Liver (tissue), 8 donors: ENCODE measurements at regions not wholly inside any gene's neighbourhood (a gene's known extent, or its start where the extent isn't known, plus 50 kb on each side); places are given as distances from the start of the nearest gene placed in this dataset.

Source experiments
- DNase-seq: peaks from one replicate; pipeline ENCODE4 v3.0.0-alpha.2; 2017; ENCODE audit warnings: low spot score
- H3K27ac ChIP-seq, 2 donors: one replicate each; pipeline ENCODE4 v1.7.0; 2013; ENCODE audit warnings: inconsistent platforms in 2 of 2, low read length in 2 of 2, control low read depth in 1 of 2, low read depth in 1 of 2, mild to moderate bottlenecking in 1 of 2
- H3K27me3 ChIP-seq, 4 donors: one replicate each; pipeline versions ENCODE4 v1.6.1 to v1.7.0; 2013; ENCODE audit warnings: low read length in 3 of 4, inconsistent platforms in 1 of 4, mild to moderate bottlenecking in 1 of 4, moderate library complexity in 1 of 4; ENCODE audit not compliant: control insufficient read depth in 4 of 4, insufficient read depth in 4 of 4
- H3K36me3 ChIP-seq, 4 donors: one replicate each; pipeline versions ENCODE4 v1.6.1 to v1.7.0; 2013; ENCODE audit warnings: low read length in 3 of 4, mild to moderate bottlenecking in 3 of 4, low read depth in 1 of 4, moderate library complexity in 1 of 4; ENCODE audit not compliant: control insufficient read depth in 4 of 4, insufficient read depth in 3 of 4
- H3K4me1 ChIP-seq, 4 donors: one replicate each; pipeline versions ENCODE4 v1.6.1 to v1.7.0; 2013; ENCODE audit warnings: low read length in 3 of 4, mild to moderate bottlenecking in 3 of 4, moderate library complexity in 1 of 4; ENCODE audit not compliant: control insufficient read depth in 4 of 4, insufficient read depth in 4 of 4
- H3K4me3 ChIP-seq, 3 donors: one replicate each; pipeline versions ENCODE4 v1.6.1 to v1.7.0; 2013; ENCODE audit warnings: low read length in 3 of 3, control low read depth in 1 of 3, low read depth in 1 of 3, mild to moderate bottlenecking in 1 of 3
- H3K9ac ChIP-seq, 2 donors: one replicate each; pipeline ENCODE4 v1.7.0; 2013; ENCODE audit warnings: low read length in 2 of 2, mild to moderate bottlenecking in 2 of 2, moderate library complexity in 2 of 2, control low read depth in 1 of 2, low read depth in 1 of 2
- H3K9me3 ChIP-seq, 4 donors: one replicate each; pipeline versions ENCODE4 v1.6.1 to v1.7.0; 2013; ENCODE audit warnings: low read length in 3 of 4; ENCODE audit not compliant: control insufficient read depth in 4 of 4
- EGR1 ChIP-seq, 2 donors: IDR thresholded peaks; 2 replicates each; pipeline ENCODE4 v1.6.1; 2016 to 2018; ENCODE audit warnings: antibody characterized with exemption in 2 of 2, low read depth in 2 of 2
- FOXA1 ChIP-seq: IDR thresholded peaks from 2 replicates; pipeline ENCODE4 v1.6.1; 2016; ENCODE audit warnings: antibody characterized with exemption
- FOXA2 ChIP-seq: IDR thresholded peaks from 2 replicates; pipeline ENCODE4 v1.6.1; 2016; ENCODE audit warnings: antibody characterized with exemption
- GABPA ChIP-seq, 2 donors: IDR thresholded peaks in 1 of 2; conservative IDR thresholded peaks in 1 of 2; 2 replicates each; pipeline ENCODE4 v1.6.1; 2016; ENCODE audit warnings: antibody characterized with exemption in 2 of 2, mild to moderate bottlenecking in 1 of 2, moderate library complexity in 1 of 2
- HNF4A ChIP-seq, 2 donors: conservative IDR thresholded peaks; 2 replicates each; pipeline ENCODE4 v1.6.1; 2016; ENCODE audit warnings: antibody characterized with exemption in 2 of 2, mild to moderate bottlenecking in 2 of 2
- HNF4G ChIP-seq: IDR thresholded peaks from 2 replicates; pipeline ENCODE4 v1.6.1; 2016; ENCODE audit warnings: antibody characterized with exemption
- JUND ChIP-seq, 2 donors: IDR thresholded peaks; 2 replicates each; pipeline ENCODE4 v1.6.1; 2016; ENCODE audit warnings: antibody characterized with exemption in 2 of 2
- NR2F2 ChIP-seq: IDR thresholded peaks from 2 replicates; pipeline ENCODE4 v1.6.1; 2016; ENCODE audit warnings: antibody characterized with exemption
- REST ChIP-seq: IDR thresholded peaks from 2 replicates; pipeline ENCODE4 v1.6.1; 2016; ENCODE audit warnings: antibody characterized with exemption, mild to moderate bottlenecking
- RXRA ChIP-seq, 2 donors: IDR thresholded peaks; 2 replicates each; pipeline ENCODE4 v1.6.1; 2017 to 2018; ENCODE audit warnings: antibody characterized with exemption in 2 of 2, mild to moderate bottlenecking in 1 of 2
- SP1 ChIP-seq: IDR thresholded peaks from 2 replicates; pipeline ENCODE4 v1.6.1; 2018; ENCODE audit warnings: antibody characterized with exemption, mild to moderate bottlenecking
- TAF1 ChIP-seq: conservative IDR thresholded peaks from 2 replicates; pipeline ENCODE4 v1.6.1; 2016; ENCODE audit warnings: antibody characterized with exemption, mild to moderate bottlenecking
- WGBS: extraction: QIAGEN DNeasy Blood & Tissue Kit; methylation state at CpG from one replicate; pipeline ENCODE4 v1.1.7; 2013; 5-methylcytosine and 5-hydroxymethylcytosine counted together
- TF ChIP-seq, protein P1 (sequence below): IDR thresholded peaks from 2 replicates; pipeline ENCODE4 v1.6.1; 2016; ENCODE audit warnings: antibody characterized with exemption
- TF ChIP-seq, protein P2 (sequence below): IDR thresholded peaks from 2 replicates; pipeline ENCODE4 v1.6.1; 2016; ENCODE audit warnings: antibody characterized with exemption
- TF ChIP-seq, protein P3 (sequence below): IDR thresholded peaks from 2 replicates; pipeline ENCODE4 v1.6.1; 2016; ENCODE audit warnings: antibody characterized with exemption
- TF ChIP-seq, protein P4 (sequence below): fragments of 150-350 bp; IDR thresholded peaks from 2 replicates; pipeline ENCODE4 v1.5.1; 2017; ENCODE audit warnings: improper control_type of control experiment, low read depth, low read length; ENCODE audit not compliant: missing input control
- donor health status: healthy.
- donor health status: healthy.
- donor health status: healthy.
- donor health status: healthy.
- donor health status: healthy.

GRCh38 chr14:53701108-53701875 lies 255.3 kb downstream of the BMP4 start:
- H3K9ac ChIP-seq: no peak overlapping the region
- H3K4me1 ChIP-seq: no peaks in the 10 kb centered on the region
- H3K4me3 ChIP-seq: no peak overlapping the region
- H3K27ac ChIP-seq: no peak overlapping the region
- TF ChIP-seq, protein P1, sequence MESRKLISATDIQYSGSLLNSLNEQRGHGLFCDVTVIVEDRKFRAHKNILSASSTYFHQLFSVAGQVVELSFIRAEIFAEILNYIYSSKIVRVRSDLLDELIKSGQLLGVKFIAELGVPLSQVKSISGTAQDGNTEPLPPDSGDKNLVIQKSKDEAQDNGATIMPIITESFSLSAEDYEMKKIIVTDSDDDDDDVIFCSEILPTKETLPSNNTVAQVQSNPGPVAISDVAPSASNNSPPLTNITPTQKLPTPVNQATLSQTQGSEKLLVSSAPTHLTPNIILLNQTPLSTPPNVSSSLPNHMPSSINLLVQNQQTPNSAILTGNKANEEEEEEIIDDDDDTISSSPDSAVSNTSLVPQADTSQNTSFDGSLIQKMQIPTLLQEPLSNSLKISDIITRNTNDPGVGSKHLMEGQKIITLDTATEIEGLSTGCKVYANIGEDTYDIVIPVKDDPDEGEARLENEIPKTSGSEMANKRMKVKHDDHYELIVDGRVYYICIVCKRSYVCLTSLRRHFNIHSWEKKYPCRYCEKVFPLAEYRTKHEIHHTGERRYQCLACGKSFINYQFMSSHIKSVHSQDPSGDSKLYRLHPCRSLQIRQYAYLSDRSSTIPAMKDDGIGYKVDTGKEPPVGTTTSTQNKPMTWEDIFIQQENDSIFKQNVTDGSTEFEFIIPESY: no peak
- TF ChIP-seq FOXA1 (no peak), REST (no peak), GABPA (IDR thresholded peaks at IDR 0.05 in 1 of 2, conservative IDR thresholded peaks at IDR 0.05 in 1 of 2) (no peak), EGR1 (IDR thresholded peaks at IDR 0.05; ENCODE audit: low read depth in 2 of 2) (no peak), RXRA (IDR thresholded peaks at IDR 0.05) (no peak), NR2F2 (no peak), SP1 (no peak), HNF4G (no peak), HNF4A (conservative IDR thresholded peaks at IDR 0.05) (no peak), TAF1 (no peak), JUND (IDR thresholded peaks at IDR 0.05) (no peak), FOXA2 (no peak)
- TF ChIP-seq, protein P2, sequence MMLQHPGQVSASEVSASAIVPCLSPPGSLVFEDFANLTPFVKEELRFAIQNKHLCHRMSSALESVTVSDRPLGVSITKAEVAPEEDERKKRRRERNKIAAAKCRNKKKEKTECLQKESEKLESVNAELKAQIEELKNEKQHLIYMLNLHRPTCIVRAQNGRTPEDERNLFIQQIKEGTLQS: no peak
- TF ChIP-seq, protein P3, sequence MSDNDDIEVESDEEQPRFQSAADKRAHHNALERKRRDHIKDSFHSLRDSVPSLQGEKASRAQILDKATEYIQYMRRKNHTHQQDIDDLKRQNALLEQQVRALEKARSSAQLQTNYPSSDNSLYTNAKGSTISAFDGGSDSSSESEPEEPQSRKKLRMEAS: no peak
- TF ChIP-seq, protein P4, sequence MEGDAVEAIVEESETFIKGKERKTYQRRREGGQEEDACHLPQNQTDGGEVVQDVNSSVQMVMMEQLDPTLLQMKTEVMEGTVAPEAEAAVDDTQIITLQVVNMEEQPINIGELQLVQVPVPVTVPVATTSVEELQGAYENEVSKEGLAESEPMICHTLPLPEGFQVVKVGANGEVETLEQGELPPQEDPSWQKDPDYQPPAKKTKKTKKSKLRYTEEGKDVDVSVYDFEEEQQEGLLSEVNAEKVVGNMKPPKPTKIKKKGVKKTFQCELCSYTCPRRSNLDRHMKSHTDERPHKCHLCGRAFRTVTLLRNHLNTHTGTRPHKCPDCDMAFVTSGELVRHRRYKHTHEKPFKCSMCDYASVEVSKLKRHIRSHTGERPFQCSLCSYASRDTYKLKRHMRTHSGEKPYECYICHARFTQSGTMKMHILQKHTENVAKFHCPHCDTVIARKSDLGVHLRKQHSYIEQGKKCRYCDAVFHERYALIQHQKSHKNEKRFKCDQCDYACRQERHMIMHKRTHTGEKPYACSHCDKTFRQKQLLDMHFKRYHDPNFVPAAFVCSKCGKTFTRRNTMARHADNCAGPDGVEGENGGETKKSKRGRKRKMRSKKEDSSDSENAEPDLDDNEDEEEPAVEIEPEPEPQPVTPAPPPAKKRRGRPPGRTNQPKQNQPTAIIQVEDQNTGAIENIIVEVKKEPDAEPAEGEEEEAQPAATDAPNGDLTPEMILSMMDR: no peak
- no peak for DNase-seq
- no peaks in the 10 kb centered on the region for H3K9me3 ChIP-seq
- WGBS: 61% methylated on average over 3 of the region's 3 CpGs
- H3K27me3 ChIP-seq: no peaks in the 10 kb centered on the region
- no peaks in the 10 kb centered on the region for H3K36me3 ChIP-seq
